GM10248 (cell line): ENCODE measurements at regions not wholly inside any gene's neighbourhood (a gene's known extent, or its start where the extent isn't known, plus 50 kb on each side); places are given as distances from the start of the nearest gene placed in this dataset.

Source experiments
- CTCF ChIA-PET: fragments of 300-600 bp; sonication (Branson Sonifier 250); formaldehyde crosslinking; extraction: SDS; loops from one replicate; lab custom pipeline; 2021; ENCODE audit warnings: antibody characterized with exemption; lab: Yijun Ruan, JAX
- POLR2A ChIA-PET: fragments of 350-650 bp; sonication (Branson Sonifier 250); formaldehyde crosslinking; extraction: SDS; loops from one replicate; lab custom pipeline; 2020; ENCODE audit warnings: antibody characterized with exemption; lab: Yijun Ruan, JAX
- DNase-seq: peaks from one replicate; pipeline ENCODE4 v3.0.0; 2012; ENCODE audit errors: extremely low spot score
- TF ChIP-seq, protein P1 (sequence below): IDR thresholded peaks from 2 replicates; pipeline ENCODE4 v1.5.1; 2012; ENCODE audit warnings: mild to moderate bottlenecking, low read depth; ENCODE audit errors: extremely low read depth, missing control alignments, control extremely low read depth

DNA sequence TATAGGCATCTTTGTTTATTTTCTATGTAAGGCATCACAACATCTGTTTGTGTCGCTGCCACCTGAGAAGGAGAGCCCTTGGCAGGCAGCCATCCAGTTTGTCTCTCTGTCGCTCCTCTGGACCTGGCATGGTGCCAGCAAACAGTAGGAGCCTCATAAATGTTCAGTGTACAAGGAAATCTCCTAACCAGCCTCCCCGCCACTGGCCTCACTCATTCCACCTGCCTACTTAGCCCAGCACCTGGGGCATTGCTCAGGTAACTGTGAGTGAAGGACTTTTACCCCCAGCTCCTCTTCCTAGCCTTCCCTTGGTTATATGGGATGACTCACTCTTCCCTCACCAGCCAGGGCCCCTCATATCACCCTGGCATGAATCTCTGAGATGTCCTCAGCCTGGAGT is 61.7 kb upstream of the NPTX2 start:
- ChIA-PET POLR2A (no interaction called here), CTCF (no interaction called here)
- no peak for DNase-seq
- TF ChIP-seq, protein P1, sequence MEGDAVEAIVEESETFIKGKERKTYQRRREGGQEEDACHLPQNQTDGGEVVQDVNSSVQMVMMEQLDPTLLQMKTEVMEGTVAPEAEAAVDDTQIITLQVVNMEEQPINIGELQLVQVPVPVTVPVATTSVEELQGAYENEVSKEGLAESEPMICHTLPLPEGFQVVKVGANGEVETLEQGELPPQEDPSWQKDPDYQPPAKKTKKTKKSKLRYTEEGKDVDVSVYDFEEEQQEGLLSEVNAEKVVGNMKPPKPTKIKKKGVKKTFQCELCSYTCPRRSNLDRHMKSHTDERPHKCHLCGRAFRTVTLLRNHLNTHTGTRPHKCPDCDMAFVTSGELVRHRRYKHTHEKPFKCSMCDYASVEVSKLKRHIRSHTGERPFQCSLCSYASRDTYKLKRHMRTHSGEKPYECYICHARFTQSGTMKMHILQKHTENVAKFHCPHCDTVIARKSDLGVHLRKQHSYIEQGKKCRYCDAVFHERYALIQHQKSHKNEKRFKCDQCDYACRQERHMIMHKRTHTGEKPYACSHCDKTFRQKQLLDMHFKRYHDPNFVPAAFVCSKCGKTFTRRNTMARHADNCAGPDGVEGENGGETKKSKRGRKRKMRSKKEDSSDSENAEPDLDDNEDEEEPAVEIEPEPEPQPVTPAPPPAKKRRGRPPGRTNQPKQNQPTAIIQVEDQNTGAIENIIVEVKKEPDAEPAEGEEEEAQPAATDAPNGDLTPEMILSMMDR, result no peak

DNA sequence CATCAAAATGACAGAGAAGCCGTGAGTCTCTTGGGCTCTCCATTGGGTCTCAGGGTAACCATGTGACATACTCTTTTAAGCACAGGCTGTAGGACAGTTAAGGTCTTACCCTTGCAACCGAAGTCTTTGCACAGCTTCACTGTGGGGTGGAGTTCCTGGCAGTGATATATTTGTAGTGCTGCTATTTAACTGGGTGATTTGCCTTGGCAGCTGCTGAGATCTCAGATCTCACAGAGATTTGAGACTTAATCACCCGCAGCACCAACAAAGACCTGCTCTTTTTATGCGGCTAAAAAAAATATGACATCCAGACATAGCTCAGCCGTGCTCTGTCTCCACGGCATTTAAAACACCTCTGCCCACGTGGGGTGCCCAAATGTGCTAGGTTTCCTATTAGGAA is 63.4 kb upstream of the NPTX2 start:
- ChIA-PET POLR2A (no interaction called here), CTCF (interaction anchor here (0.6 to 1.7 kb wide), 5 partner anchors 11 to 192 kb away, joined by 3 to 5 read pairs (median 4); no protein-coding TSS in a partner anchor)
- TF ChIP-seq, protein P1, result no peak
- DNase-seq, result no peak

- DNase-seq, result no peak
- TF ChIP-seq, protein P1, result no peak
- POLR2A ChIA-PET, result no interaction called here
- CTCF ChIA-PET, result interaction anchor here (1.4 kb wide), 1 partner anchor 41 kb away, joined by 3 read pairs; no protein-coding TSS in a partner anchor
Observed at GRCh38 chr7:98551611-98552273, 65.3 kb upstream of the NPTX2 start.

- ChIA-PET POLR2A (no interaction called here), CTCF (no interaction called here)
- TF ChIP-seq, protein P1, result no peak
- no peak for DNase-seq
Observed at GRCh38 chr7:98548971-98549370, 68.1 kb upstream of the NPTX2 start.

- ChIA-PET POLR2A (no interaction called here), CTCF (no interaction called here)
- DNase-seq, result no peak
- TF ChIP-seq, protein P1, result no peak
Observed at GRCh38 chr7:98548370-98548769, 68.7 kb upstream of the NPTX2 start.

- TF ChIP-seq, protein P1, result no peak
- ChIA-PET CTCF (no interaction called here), POLR2A (no interaction called here)
- DNase-seq, result no peak
Observed at GRCh38 chr7:98541101-98541500, 76.0 kb upstream of the NPTX2 start.
